ENCODE measurements at regions not wholly inside any gene's neighbourhood (a gene's known extent, or its start where the extent isn't known, plus 50 kb on each side); places are given as distances from the start of the nearest gene placed in this dataset.

DNA sequence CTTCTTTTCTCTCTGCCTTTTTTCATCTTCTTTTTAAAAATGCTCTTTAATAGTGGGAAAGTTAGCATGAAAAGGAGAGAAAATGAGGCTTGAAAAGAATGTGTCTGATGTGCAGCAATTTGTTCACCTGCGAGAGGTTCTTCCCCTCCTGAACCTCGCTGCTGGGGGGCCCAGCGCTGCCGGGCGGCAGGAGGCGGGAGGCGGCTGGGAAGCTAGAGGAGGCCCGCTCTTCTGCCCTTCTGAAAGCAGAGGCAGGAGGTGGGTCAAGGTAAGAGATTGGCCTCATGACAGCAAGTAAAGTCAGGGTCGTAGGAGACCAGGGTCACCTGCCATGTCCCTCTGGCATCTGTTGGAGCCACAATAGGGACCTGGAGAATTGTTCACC lies 78.6 kb upstream of the TNRC6C start:
- TF ChIP-seq CTCF (conservative IDR thresholded peaks at IDR 0.05 in 1 of 2, IDR thresholded peaks at IDR 0.05 in 1 of 2; ENCODE audit: low read depth in 1 of 2, low read length in 2 of 2) (no peak), EZH2 (IDR thresholded peaks at IDR 0.05; ENCODE audit: low read length, missing control alignments) (no peak)
